BE2C (cell line): ENCODE measurements at regions not wholly inside any gene's neighbourhood (a gene's known extent, or its start where the extent isn't known, plus 50 kb on each side); places are given as distances from the start of the nearest gene placed in this dataset.

Experiments
- DNase-seq: peaks from one replicate; pipeline ENCODE4 v3.0.0-alpha.2; 2020
- H3K27me3 ChIP-seq: fragments of 250-450 bp; sonication (Bioruptor Pico); 2 replicates; pipeline ENCODE4 v1.5.1; 2020; ENCODE audit warnings: mild to moderate bottlenecking
- H3K36me3 ChIP-seq: fragments of 250-450 bp; sonication (Bioruptor Pico); 2 replicates; pipeline ENCODE4 v1.5.1; 2020; ENCODE audit warnings: mild to moderate bottlenecking
- H3K4me1 ChIP-seq: fragments of 250-450 bp; sonication (Bioruptor Pico); 2 replicates; pipeline ENCODE4 v1.5.1; 2020
- H3K4me3 ChIP-seq: 2 replicates; pipeline ENCODE4 v1.5.1; 2011; ENCODE audit warnings: low read depth, low read length
- H3K9me3 ChIP-seq: fragments of 250-450 bp; sonication (Bioruptor Pico); 2 replicates; pipeline ENCODE4 v1.5.1; 2020
- CTCF ChIP-seq: IDR thresholded peaks from 2 replicates; pipeline ENCODE4 v1.5.1; 2012; ENCODE audit warnings: mild to moderate bottlenecking, low read depth, low read length

- Histone ChIP-seq H3K9me3 (no peaks in the 10 kb centered on the region), H3K4me3 (no peak overlapping the region), H3K36me3 (no peaks in the 10 kb centered on the region), H3K4me1 (no peaks in the 10 kb centered on the region), H3K27me3 (no peaks in the 10 kb centered on the region)
- no peak for TF ChIP-seq CTCF
- DNase-seq, result no peak
These were observed 66.1 kb upstream of the INPP5A start for GRCh38 chr10:132471484-132471883.

DNA sequence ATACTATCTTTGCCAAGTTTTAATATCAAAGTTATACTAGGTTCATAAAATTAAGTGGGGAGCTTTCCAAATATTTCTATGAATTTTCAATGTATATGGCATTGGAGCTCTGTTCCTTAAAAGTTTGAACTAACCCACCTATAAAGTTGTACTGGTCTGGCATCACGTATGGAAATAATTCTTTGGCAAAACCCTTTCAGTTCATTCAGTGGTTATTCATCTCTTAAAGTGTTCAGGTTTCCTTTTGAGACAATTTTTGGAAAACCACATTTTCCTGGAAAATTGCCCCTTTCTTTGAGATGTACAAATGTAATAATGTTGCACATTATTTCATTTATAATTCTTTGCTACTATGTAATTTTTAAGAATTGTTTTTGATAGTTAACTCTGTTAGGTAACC, 62.5 kb upstream of the INPP5A start:
- H3K4me3 ChIP-seq, result no peak overlapping the region
- H3K4me1 ChIP-seq, result no peaks in the 10 kb centered on the region
- no peak for DNase-seq
- H3K36me3 ChIP-seq, result no peaks in the 10 kb centered on the region
- no peaks in the 10 kb centered on the region for H3K9me3 ChIP-seq
- TF ChIP-seq CTCF, result no peak
- peaks cover 4% of the 10 kb centered on the region; the same call in 1 of the 2 replicates for H3K27me3 ChIP-seq

DNA sequence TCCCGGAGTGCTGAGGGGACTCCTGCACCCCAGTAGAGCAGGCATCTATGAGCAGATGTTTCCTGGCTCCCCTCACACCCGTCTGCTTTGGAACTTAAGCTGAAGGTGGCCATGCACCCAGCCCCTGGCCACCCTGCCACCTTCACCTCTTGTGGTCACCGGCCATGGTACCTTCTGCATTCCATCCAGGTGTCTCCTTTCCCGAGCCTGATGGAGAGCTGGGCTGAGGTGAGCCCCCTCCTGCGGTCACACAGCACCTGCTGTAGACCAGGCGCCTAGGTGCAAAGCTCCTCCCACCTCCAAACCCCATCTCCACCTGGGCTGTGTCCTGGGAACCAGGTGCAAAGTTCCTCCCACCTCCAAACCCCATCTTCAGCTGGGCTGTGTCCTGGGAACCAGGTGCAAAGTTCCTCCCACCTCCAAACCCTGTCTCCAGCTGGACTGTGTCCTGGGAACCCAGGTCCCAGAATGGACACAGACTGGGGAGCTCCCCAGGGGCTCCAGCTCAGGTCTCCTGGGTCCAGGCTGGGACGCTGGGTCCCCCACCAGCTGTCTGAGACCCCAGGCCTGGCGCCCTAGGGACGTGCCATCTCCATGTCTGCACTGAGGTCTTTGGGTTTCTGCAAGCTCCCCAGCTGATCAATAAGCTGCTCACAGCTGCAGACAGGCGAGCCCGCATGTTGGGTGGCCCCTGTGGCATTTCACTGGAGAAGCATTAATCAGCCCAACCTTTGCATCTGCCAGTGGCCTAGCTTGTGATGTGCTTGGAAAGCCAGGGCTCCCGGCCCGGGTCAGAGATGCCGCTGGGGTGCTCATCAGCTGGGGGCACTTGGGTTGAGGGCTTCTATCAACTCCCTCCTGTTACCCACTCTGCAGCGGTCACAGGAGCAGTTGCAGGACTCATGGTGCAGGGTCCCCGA, 61.2 kb upstream of the INPP5A start:
- H3K27me3 ChIP-seq, result peaks cover 10% of the 10 kb centered on the region
- no peaks in the 10 kb centered on the region for H3K4me1 ChIP-seq
- H3K9me3 ChIP-seq, result no peaks in the 10 kb centered on the region
- no peak for TF ChIP-seq CTCF
- no peaks in the 10 kb centered on the region for H3K36me3 ChIP-seq
- H3K4me3 ChIP-seq, result no peak overlapping the region
- DNase-seq, result no peak

- no peaks in the 10 kb centered on the region for H3K36me3 ChIP-seq
- TF ChIP-seq CTCF, result no peak
- H3K27me3 ChIP-seq, result peaks cover 16% of the 10 kb centered on the region
- H3K4me3 ChIP-seq, result no peak overlapping the region
- no peaks in the 10 kb centered on the region for H3K9me3 ChIP-seq
- H3K4me1 ChIP-seq, result no peaks in the 10 kb centered on the region
- no peak for DNase-seq
These were observed 60.6 kb upstream of the INPP5A start for GRCh38 chr10:132477066-132477397.

DNA sequence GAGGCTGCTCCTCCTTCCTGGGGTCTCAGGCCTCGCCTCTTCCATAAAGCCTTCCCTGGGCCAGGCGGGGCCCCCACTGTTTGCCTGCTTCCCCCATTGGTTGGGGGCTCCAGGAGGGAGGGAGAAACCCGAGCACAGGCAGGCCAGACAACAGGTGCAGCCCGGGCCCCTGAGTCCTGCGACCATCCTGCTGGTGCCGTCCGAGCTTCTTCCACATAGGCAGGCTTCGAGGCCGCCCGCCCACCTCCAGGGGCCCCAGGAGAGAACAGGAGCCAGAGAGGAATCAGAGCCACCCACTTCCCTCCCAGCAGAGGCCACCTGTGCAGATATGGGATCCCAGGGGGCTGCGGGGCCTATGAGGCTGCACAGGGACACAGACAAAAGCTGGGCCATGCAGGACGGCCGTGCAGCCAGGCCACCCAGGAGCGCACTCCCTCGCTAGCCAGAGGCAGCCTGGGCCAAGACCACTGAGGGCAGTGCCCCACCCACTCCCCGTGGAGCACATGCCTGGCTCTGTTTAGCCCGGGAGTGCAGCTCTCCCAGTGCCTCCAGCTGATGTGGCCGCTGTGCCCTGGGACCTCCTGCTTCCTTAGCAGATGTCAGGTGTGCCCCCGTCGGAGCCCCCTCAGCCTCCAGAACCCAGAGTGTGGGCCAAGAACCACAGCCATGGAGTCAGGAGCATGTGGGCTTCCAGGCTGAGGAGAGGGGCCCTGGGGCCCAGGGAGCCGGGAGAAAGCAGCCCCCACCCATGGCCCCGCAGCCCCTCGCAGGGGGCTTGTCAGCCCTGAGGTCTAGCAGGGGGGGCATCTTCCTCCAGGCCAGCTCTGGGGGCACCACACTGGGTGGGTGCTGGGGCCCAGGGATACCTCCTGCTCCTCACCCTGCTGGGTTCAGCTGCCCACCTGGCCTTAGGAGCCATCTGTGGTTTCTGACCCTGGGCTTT, 59.9 kb upstream of the INPP5A start:
- H3K4me1 ChIP-seq, result no peaks in the 10 kb centered on the region
- no peaks in the 10 kb centered on the region for H3K9me3 ChIP-seq
- no peaks in the 10 kb centered on the region for H3K36me3 ChIP-seq
- no peak overlapping the region for H3K4me3 ChIP-seq
- DNase-seq, result no peak
- H3K27me3 ChIP-seq, result peaks cover 17% of the 10 kb centered on the region
- TF ChIP-seq CTCF, result no peak
